Fibroblast of mammary gland (primary cell): ENCODE measurements at regions not wholly inside any gene's neighbourhood (a gene's known extent, or its start where the extent isn't known, plus 50 kb on each side); places are given as distances from the start of the nearest gene placed in this dataset.
A peak's percentile ranks its signal among the peaks of the same experiment; 100 is the strongest.

Source experiments
- DNase-seq: peaks from one replicate; pipeline ENCODE4 v3.0.0-alpha.2; 2010; ENCODE audit warnings: low read depth
- H3K4me3 ChIP-seq: 2 replicates; pipeline ENCODE4 v1.5.1; 2011; ENCODE audit warnings: low read depth, mild to moderate bottlenecking, low read length, moderate library complexity; ENCODE audit not compliant: control insufficient read depth
- TF ChIP-seq, protein P1 (sequence below): conservative IDR thresholded peaks from 2 replicates; pipeline ENCODE4 v1.5.1; 2011; ENCODE audit warnings: low read depth, low read length, inconsistent platforms; ENCODE audit not compliant: control insufficient read depth, insufficient read depth

DNA sequence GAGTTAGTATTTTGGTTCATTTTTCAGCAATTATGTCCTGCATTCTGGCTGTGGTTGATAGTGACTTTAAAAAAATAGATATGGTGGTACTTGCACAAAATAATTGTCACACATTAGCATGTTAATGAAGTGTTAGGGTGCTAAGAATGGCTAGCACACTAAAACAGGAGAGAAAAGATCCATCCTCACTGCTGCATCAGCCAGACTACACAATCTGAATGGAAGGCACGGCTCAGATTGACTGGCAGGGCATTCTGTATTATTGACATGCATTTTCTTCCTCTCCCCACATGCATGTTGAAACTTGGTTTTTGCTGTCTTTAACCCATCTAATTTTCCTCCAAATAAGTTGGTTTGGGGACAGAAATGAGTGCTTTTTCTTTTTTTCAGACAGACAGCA, 306.3 kb downstream of the PRL start:
- H3K4me3 ChIP-seq: no peak overlapping the region
- no peak for DNase-seq
- TF ChIP-seq, protein P1, sequence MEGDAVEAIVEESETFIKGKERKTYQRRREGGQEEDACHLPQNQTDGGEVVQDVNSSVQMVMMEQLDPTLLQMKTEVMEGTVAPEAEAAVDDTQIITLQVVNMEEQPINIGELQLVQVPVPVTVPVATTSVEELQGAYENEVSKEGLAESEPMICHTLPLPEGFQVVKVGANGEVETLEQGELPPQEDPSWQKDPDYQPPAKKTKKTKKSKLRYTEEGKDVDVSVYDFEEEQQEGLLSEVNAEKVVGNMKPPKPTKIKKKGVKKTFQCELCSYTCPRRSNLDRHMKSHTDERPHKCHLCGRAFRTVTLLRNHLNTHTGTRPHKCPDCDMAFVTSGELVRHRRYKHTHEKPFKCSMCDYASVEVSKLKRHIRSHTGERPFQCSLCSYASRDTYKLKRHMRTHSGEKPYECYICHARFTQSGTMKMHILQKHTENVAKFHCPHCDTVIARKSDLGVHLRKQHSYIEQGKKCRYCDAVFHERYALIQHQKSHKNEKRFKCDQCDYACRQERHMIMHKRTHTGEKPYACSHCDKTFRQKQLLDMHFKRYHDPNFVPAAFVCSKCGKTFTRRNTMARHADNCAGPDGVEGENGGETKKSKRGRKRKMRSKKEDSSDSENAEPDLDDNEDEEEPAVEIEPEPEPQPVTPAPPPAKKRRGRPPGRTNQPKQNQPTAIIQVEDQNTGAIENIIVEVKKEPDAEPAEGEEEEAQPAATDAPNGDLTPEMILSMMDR: no peak

DNA sequence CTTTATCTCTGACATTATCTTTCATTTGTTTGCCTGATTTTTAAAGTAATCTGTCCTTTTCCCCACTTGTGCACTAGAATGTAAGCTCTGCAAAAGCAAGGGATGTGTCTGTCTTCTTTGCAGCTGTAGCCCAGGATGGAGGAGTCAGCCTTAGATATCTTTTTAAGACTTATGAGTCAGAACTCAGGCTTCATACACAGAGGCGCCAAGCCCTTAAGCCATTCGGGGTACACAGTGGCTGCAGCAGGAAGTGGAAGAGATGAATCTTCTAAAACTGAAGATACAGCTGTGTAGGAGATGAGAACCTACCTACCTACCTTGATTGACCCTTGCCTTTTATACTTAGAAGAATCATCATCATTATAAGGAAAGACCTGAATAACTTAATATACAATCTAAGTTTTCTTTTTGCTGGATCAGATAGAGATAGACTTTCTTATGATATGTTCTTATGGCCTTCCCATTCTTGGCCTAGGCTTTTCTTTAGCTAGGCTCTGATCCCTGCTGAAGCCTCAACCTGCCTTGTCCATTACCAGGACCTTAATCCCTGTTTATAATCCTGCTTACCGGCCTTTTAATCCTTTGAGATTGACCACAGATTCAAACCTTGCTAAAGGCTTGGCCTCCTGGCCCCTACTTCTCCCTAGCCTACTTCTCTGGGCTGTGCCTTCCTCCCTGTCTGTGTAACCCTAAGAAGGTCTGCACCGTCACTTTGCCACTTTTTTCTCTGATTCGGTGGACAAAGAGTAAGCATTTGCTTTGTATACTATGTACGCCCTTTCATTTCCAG, 304.5 kb downstream of the PRL start:
- H3K4me3 ChIP-seq: no peak overlapping the region
- TF ChIP-seq, protein P1: no peak
- DNase-seq: peak; percentile 53

DNA sequence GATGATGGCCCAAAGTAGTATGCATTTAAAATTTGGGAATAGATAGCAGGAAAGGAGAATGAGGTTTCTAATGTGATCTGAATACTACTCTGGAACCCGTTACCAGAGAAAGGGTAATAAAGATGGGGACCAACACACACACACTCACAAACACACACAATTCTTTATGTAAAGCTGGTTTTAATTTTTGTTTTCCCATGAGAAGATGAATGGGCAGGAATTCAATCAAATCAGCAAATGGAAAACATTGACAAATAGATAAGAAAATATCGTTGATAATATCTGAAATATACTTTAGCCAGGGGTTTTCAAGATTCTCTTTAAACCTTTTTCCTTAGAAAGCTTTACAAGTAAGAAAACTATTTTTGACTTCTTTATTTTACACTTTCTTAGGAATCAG, 303.0 kb downstream of the PRL start:
- TF ChIP-seq, protein P1: no peak
- DNase-seq: no peak
- no peak overlapping the region for H3K4me3 ChIP-seq

DNA sequence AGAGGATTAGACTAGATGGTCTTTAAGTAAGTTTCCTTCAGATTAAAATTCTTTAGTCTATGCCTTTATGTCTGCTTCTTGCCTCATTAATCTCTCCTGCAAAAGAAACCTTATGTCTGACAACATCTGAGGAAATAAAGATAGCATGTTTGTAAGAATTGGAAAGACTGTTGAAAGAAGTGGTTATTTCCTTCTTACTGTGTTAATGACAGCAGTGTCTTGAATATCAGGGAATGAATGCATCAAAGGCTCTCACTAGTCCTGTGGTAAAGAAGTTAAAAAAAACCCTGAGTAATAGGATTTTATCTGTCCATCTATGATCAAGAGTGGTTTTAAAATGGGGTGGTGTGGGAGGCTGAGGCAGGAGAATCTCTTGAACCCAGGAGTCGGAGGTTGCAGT, 302.0 kb downstream of the PRL start:
- no peak for DNase-seq
- TF ChIP-seq, protein P1: no peak
- H3K4me3 ChIP-seq: no peak overlapping the region

DNA sequence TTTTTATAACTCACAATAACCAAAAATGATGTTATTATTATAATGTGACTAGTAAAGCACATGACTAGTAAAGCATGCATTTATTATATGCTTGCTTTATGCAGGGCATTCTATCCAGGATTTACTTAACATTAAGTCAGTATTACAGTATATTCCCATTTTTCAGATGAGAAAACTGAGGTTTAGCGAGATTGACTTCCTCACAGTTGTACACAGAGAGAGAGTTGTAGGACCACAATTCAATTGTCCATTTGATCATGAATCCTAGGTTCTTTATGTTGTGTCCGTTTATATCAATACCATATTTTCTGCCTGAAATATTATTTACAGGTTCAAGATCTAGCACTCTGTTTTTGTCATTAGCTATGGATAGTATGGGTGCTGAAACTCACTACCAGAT, 301.5 kb downstream of the PRL start:
- no peak overlapping the region for H3K4me3 ChIP-seq
- DNase-seq: no peak
- TF ChIP-seq, protein P1: no peak

DNA sequence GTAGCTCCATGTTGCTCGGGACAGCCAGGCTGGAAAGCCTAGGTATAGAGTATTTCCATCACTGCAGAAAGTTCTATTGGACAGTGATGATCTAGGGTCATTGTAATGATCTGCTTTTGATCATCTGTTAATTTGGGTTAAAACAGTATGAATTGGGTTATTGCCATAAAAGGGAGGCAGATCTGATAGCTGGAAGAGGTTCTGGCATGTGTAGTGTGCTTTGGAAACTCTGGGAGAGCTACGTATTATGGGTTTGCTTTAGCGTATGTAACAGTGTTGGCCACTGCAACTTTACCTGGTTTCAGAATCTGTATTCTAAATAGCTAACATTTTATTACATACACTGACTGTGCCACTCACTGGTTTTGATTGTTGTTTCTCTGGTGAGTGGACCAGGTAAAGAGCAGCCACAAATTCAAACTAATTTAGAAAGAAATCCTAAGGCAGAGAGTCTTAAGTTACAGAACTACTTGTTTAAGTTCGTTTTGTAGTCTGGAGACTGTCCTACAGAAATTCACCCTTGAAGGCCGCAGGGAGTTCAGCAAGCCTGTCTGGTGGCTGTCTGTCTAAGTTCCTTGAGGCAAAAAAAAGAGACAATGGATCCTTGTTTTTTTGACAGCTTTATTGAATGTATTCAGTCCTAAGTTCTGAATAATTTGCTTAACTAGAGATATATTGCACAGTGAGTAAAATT, 300.3 kb downstream of the PRL start:
- no peak for DNase-seq

More for the DNA sequence above, 300.3 kb downstream of the PRL start:
- TF ChIP-seq, protein P1: no peak
- H3K4me3 ChIP-seq: no peak overlapping the region
